ENCODE measurements at regions not wholly inside any gene's neighbourhood (a gene's known extent, or its start where the extent isn't known, plus 50 kb on each side); places are given as distances from the start of the nearest gene placed in this dataset.
"Not testable (repeated sequence)": the region's sequence is repeated elsewhere in the genome, so short reads cannot be mapped to it uniquely, and the experiment has no call there.

- no peak for DNase-seq
Measured at GRCh38 chr5:56310711-56311204, 77.6 kb upstream of the ANKRD55 start.

DNA sequence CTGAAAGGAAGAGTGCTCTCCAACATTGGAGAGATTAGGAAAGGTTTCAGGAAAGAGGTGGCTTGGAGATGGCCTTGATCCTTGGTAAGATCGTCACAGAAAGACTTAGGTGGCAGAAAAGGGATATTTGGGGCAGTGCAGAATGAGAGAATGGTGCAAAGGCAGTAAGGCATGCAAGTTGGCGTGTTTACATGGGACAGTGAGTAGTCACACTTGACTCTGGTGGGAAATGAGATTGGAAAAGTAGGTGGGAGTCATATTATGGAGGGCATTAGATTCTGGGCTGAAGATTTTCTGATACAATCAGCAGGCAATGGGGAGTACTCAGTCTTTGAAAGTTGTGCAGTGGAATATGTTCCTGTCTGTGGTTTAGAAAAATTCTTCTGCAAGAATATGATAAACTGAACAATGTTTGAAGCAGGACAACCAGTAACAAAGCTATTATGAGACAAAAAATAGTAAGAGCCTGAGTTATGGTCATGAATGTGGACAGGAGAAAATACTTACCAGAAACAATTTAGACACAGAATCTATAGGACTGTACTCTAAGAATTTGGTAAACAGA lies 76.2 kb upstream of the ANKRD55 start:
- no peak for DNase-seq

DNA sequence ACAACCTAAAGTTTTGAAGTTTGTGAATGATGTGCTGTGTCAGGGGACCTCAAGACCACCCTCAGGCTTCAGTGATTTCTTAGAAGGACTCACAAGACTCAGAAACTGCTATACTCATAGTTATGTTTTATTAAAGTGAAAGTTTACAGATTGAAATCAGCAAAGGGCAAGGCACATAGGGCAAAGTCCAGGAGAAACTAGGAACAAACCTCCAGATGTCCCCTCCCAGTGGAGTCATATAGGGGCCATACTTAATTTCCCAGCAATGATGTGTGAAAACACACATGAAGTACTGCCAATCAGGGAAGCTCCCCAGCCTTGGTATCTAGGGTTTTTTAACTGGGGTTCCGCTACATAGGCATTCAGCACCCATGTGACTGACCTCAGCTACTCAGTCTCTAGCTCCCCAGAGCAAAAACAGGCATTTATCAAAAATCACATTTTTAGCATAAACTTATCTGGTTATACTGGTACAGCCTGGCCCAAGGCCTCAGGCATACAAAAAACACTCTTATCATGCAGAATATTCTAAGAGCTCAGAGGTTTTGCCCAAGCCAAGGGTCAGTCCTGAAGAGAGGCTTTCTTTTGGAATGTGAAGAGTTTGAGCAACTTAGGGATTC lies 74.7 kb upstream of the ANKRD55 start:
- no peak for DNase-seq

DNA sequence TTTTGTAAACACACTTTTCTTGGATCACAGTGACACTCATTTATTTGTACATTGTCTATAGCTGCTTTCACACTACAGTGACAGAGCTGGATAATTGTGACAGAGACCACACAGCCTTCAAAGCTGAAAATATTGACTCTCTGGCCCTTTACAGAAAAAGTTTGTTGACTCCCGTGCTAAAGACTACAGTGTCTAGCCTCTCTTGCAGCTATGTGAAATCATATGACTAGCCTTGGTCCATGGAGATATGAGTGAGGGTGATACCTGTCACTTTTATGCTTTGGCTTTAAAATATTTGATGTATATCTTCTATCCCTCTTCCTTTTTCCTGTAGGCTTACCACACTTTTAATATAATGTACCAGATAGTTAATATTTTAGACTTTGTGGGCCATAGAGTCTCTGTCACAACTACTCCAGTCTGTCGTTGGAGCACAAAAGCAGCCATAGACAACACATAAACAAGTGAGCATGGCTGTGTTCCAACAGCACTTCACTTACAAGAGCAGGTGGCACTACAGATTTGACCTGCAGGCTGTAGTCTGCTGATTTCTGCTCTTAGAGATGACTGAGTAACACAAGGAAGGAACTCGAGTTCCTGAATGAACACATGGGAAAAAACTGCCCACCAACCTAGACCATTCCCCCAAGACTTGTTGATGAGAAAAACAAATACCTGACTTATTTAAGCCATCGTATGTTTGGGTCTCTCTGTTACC lies 73.5 kb upstream of the ANKRD55 start:
- DNase-seq = no peak

GRCh38 chr5:56305001-56305950 lies 72.1 kb upstream of the ANKRD55 start:
- DNase-seq = no peak

- no peak for DNase-seq
Measured at GRCh38 chr5:56303511-56303910, 70.4 kb upstream of the ANKRD55 start.

GRCh38 chr5:56302027-56302426 lies 68.9 kb upstream of the ANKRD55 start:
- no peak for DNase-seq

- DNase-seq = no peak
Measured at GRCh38 chr5:56301069-56301468, 67.9 kb upstream of the ANKRD55 start.

GRCh38 chr5:56299212-56299611 lies 66.1 kb upstream of the ANKRD55 start:
- DNase-seq = no peak

- no peak for DNase-seq
Measured at GRCh38 chr5:56298336-56299090, 65.4 kb upstream of the ANKRD55 start.

DNA sequence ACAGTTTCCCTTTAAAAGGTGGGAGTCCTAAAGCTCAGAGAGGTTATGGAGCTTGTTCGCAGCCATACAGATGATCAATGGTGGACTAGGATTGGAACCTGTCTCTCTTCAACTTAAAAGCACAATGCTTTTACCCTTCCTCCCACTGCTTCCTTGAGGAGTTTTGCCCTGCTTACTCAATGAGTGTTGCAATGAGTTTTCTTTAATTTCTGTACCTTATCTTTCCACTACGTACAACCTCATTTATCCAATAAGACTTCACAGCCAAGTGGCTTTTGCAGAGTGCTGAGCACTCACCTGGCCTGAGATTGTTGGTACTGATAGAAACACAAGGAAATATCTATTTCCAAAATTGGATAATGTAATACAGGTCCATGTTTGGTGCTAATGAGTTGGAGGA lies 64.7 kb upstream of the ANKRD55 start:
- no peak for DNase-seq

GRCh38 chr5:56295311-56295710 lies 62.2 kb upstream of the ANKRD55 start:
- DNase-seq = not testable (repeated sequence)

DNA sequence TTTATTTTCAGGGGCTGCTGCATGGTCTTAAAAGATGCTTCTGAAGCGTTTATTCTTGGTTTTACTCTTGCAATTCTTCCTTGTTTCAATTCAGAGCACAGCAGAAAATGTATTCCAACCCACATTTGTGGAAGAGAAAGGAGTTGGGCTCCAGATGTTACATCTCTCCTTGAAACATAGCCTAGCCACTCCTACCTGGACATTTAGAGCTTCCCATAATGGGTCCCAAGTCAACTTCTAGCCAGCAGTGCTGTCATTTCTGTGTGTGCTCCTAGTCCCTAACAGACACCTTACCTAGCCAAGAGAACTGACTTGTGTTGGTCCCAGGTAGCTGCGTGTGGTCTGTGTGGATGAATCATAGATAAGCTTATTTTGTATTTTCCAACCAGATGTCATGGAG lies 61.2 kb upstream of the ANKRD55 start:
- no peak for DNase-seq

DNA sequence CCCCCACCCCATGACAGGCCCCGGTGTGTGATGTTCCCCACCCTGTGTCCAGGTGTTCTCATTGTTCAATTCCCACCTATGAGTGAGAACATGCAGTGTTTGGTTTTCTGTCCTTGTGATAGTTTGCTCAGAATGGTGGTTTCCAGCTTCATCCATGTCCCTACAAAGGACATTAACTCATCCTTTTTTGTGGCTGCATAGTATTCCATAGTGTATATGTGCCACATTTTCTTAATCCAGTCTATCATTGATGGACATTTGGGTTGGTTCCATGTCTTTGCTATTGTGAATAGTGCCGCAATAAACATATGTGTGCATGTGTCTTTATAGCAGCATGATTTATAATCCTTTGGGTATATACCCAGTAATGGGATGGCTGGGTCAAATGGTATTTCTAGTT lies 59.7 kb upstream of the ANKRD55 start:
- DNase-seq = not testable (repeated sequence)

DNA sequence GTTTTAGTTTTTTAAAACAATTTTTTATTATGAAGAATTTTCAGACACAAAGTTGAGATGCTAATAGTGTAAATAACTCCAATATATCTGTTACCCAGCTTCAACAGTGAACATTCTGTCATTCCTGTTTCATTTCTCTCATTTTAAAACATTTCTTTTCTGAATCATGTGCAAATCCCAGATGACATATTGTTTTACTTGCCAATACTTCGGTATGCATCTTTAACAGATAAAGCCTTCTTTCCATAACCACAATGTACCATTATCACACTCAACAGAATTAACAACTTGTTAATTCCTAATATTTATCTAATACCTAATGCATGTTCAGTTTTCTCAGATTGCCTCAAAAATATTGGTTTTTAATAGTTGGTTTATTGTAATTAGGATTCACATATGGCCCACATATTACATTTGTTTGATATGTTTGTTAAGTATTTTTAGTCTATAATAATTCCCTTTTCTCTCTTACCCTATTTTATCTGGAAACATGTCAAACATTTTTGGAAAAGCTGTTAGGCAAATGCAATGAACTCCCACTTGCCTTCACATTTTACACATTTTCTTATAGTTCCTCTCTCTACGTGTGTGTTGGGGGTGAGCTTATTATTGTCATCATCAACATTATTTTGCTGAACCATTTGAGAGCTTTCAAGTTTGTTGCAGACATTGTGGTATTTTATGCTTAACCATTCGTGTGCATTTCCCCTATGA lies 58.7 kb upstream of the ANKRD55 start:
- DNase-seq = no peak

DNA sequence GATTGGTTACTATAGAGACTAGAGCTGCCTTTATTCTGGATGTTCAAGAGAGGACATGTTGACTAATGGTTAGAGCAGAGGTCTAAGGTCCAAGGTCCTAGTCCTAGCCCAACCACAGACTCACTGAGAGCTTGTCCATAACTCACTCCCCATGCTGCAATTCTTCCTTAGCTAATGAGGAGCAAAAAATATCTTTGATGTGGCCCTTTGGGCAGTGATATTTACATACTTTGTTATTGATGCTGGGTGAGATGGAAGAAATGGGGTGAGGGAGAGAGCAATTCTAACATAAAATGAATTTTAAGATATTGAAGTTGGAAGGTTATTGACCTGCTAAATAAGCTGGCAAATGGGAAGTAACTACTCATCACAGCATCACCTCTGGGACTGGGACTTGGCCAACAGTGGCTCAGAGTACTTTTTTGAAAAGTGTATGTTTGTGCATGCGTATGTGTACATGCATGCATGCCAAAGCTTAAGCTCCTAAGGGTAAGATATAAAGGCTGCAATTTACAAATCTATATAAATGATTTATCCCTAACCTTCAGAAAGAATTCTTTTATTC lies 58.0 kb upstream of the ANKRD55 start:
- no peak for DNase-seq

GRCh38 chr5:56290378-56291078 lies 57.4 kb upstream of the ANKRD55 start:
- DNase-seq = no peak

DNA sequence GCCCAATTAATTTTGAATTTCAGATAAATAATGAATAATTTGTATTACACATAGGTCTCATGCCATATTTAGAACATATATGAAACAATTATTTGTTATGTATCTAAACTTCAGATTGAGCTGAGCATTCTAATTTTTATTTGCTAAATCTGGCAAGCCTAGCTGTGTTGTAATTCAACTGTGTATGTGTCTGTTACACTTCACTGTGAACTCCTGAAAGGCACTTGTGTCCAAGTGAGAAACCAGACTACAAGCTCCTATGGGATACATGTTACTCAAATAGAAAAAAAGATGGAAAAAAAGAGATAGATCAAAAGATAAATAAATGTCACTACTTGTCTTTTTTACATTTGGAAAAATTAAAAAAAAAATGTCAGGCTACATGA lies 56.5 kb upstream of the ANKRD55 start:
- no peak for DNase-seq

DNA sequence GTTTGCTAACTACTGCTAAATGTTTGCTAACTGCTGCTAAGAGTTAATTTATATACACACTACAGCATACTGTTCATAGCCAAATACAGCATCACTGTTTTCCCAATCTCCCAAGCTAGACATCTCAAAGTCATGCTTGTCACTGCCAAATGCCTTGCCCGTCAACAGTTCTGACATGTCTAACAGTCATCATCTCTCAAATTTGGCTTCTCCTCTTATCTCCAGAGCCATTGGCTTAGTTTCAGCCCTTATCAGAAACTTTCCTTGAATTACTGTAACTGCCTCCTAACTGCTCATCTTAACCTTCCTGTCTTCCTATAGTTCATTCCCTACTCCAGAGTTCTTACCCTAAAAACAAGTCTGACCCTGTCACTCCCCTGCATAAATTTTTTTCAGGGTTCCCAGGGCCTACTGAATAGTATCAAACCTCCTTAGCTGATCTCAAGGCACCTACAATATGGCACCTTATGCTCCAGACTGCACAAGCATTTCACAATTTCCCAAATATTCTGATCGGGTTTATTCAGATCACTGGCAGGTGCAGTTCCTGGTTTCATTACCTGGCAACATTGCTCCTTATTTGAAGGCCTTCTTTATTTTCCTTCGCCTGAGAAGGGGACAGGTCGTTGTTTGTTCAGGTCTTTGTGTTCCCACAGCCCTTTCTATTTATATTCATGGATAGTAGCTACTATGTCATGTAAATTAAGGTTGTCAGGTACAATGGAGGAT lies 55.9 kb upstream of the ANKRD55 start:
- no peak for DNase-seq

Data from stimulated activated CD4-positive, alpha-beta T cell treated with anti-CD3 and anti-CD28 coated beads, Interleukin-2, amount 100 ng/mL, for 48 hours (primary cell).